ENCODE measurements at regions not wholly inside any gene's neighbourhood (a gene's known extent, or its start where the extent isn't known, plus 50 kb on each side); places are given as distances from the start of the nearest gene placed in this dataset.
"Not testable (repeated sequence)": the region's sequence is repeated elsewhere in the genome, so short reads cannot be mapped to it uniquely, and the experiment has no call there.

GRCh38 chr10:43928425-43928968 lies 279.8 kb upstream of the ZNF32 start:
- no peak for DNase-seq (ENCODE audit: low read depth)

DNA sequence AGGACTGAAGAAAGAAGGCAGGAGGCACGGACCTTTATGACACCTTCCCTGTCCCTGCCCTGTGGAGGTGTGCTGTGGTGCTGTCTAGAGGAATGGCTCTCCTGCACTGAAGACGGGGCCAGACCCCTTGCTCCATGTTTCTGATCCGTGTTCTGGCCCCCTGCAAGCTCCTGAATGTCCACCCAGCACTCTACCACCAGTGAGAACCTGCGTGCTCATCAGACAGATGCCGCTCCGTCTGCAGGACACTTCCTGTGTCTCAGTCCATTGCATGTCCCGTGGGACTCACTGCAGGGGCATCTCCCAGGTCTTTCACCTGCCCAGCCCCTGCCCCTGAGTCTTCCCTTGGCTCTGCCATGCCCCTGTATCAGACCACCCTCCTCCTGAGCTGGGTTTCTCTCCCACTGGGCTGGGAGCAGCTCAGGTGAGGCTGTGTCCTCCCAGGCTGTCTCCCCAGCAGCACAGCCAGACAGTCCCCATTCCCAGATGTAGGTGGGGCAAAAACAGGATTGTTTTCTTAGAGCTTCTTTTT lies 278.3 kb upstream of the ZNF32 start:
- no peak for DNase-seq (ENCODE audit: low read depth)

DNA sequence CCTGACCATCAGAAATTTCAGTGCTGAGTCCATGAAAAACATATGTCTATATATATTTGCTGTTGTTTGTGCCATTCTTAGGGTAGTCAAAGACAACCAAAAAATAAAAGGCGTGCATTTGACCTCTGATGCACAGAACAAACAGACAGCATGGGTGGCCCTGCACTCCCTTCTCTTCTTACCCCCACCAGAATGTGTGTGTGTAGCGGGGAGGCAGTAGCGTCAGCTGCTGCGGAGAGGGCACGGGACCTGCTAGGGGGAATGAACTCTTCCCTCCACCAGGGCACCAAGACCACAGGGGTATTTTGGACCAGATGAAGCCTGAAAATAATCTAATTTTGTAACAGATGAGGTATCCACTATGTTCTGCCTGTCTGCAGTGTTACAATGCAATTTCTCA lies 277.7 kb upstream of the ZNF32 start:
- DNase-seq (ENCODE audit: low read depth): no peak

DNA sequence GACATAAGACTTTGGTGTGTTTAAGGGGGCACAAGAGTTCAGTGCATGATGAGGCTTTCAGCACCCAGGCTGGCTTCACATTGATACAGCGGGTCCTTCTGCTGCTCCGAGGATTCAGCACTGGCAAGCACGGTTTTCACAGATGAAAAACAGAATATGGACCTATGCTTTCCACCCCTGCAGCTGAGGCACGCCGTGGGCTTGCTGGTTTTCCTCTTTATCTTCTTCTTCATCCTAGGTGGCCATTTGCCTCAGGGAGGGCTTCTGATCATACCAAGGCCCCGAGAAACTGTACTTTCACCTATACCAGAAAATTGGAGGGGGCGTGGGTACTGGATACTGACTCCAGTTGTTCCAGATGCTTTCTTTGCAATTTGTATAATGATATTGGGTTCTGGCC lies 277.1 kb upstream of the ZNF32 start:
- no peak for DNase-seq (ENCODE audit: low read depth)

- no peak for DNase-seq (ENCODE audit: low read depth)
Observed at GRCh38 chr10:43923328-43923727, 274.6 kb upstream of the ZNF32 start.

DNA sequence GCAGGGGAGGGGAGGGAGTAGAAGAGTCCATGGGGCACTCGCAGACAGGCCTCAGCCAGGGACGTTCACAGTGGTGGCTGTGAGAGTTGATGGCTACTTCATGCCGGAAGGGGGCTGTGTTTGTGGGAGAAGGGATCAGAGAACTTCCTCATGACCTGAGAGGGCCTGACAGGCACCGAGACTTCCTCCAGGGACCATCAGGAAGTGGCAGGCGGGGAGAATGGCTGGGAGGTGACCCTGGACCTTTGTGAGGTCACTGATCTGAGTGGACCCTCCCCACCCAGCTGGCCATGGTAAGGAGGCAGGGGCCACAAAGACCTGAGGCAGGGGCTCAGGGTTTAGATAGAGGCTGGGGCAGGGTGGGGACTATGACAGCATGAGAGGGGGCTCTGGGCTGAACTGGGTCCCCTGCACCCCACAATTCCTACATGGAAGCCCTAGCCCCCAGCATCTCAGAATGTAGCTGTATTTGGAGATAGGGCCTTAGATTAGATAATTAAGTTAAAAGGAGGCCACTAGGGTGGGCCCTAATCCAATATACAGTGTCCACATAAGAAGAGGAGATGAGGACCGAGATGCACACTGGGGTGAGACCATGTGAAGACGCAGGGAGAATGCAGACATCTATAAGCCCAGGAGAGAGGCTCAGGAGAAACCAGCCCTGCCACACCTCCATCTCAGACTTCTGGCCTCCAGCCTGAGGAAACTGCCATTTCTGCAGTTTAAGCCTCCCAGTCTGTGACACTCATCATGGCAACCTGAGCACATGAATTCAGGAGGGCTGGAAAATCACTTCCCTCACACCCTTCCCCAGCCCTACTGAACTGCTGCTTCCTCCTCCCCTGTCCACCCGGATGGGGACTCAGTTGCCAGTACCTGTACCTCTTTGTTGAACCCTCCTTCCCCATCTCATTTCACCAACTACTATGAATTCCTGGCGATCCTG lies 273.9 kb upstream of the ZNF32 start:
- no peak for DNase-seq (ENCODE audit: low read depth)

- no peak for DNase-seq (ENCODE audit: low read depth)
Observed at GRCh38 chr10:43921881-43922280, 273.2 kb upstream of the ZNF32 start.

GRCh38 chr10:43921478-43921877 lies 272.8 kb upstream of the ZNF32 start:
- DNase-seq (ENCODE audit: low read depth): no peak

DNA sequence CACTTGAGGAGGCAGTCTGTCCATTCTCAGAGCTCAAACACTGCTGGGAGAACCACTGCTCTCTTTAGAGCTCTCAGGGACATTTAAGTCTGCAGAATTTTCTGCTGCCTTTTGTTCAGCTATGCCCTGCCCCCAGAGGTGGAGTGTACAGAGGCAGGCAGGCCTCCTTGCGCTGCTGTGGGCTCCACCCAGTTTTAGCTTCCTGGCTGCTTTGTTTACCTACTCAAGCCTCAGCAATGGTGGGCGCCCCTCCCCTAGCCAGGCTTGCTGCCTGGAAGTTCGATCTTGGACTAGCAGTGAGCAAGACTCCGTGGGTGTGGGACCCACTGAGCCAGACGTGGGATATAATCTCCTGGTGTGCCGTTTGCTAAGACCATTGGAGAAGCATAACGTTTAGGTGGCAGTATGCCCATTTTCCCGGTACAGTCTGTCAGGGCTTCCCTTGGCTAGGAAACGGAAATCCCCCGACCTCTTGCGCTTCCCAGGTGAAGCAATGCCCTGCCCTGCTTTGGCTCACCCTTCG lies 271.6 kb upstream of the ZNF32 start:
- not testable (repeated sequence) for DNase-seq (ENCODE audit: low read depth)

GRCh38 chr10:43913676-43914235 lies 265.1 kb upstream of the ZNF32 start:
- no peak for DNase-seq (ENCODE audit: low read depth)

GRCh38 chr10:43912469-43912868 lies 263.8 kb upstream of the ZNF32 start:
- DNase-seq (ENCODE audit: low read depth): no peak

DNA sequence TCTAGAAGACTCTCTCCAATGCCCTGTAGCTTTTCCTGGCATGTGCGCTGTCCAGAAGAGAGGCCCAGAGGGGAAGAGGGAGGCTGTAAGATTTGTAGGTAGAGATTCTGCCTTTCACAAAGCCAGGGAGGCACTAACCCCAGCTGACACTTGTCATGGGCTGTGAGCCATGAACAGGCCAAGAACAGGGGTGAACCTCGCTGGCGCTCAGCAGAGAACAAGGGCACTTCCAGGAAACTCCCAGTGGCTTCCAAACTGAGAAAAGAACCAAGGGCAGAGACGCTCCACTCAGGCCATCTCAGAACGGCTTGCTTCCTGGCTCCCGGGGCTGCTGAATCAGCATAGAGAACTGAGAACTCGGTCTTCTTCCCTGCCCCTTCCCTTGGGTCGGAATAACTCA lies 257.8 kb upstream of the ZNF32 start:
- DNase-seq (ENCODE audit: low read depth): no peak

- no peak for DNase-seq (ENCODE audit: low read depth)
Observed at GRCh38 chr10:43905512-43906236, 257.0 kb upstream of the ZNF32 start.

DNA sequence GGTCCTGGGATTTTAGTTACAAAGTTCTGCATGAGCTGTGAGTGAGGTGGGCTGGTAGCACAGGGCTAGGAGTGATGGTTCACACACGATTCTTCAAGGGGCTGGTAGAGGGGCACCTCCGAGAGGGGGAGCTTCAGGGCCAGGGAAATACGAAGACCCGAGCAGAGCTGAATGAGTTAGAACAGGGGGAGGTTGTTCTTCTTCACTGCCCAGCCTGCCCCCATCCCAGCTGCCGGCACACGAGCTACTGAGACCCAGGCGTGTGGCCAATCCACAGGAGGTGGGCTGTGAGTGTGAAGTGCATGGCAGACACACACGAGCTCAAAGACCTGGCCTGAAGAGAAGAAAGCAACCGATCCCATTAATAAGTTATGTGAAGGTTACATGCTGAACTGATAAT lies 256.2 kb upstream of the ZNF32 start:
- DNase-seq (ENCODE audit: low read depth): no peak

GRCh38 chr10:43904301-43904700 lies 255.6 kb upstream of the ZNF32 start:
- no peak for DNase-seq (ENCODE audit: low read depth)

GRCh38 chr10:43903451-43903850 lies 254.8 kb upstream of the ZNF32 start:
- DNase-seq (ENCODE audit: low read depth): no peak

DNA sequence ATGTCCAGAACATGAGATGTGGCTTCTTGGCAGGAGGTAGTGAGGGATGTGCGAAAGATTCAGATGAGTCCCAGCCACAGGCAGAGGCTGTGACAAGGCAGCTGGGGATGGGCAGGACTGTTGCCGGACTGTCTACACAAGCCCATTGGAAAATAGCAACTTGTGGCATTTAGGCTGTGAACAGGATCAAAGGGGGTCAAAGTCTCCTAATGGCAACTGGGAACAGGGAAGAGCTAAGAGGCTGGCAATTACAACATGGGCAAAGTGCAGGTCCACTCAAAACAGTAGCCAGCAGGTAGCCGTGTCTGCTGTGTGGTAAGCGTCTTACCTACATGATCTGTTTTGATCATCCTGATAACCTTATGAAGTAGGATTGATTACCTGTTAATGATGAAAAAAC lies 254.2 kb upstream of the ZNF32 start:
- no peak for DNase-seq (ENCODE audit: low read depth)

DNA sequence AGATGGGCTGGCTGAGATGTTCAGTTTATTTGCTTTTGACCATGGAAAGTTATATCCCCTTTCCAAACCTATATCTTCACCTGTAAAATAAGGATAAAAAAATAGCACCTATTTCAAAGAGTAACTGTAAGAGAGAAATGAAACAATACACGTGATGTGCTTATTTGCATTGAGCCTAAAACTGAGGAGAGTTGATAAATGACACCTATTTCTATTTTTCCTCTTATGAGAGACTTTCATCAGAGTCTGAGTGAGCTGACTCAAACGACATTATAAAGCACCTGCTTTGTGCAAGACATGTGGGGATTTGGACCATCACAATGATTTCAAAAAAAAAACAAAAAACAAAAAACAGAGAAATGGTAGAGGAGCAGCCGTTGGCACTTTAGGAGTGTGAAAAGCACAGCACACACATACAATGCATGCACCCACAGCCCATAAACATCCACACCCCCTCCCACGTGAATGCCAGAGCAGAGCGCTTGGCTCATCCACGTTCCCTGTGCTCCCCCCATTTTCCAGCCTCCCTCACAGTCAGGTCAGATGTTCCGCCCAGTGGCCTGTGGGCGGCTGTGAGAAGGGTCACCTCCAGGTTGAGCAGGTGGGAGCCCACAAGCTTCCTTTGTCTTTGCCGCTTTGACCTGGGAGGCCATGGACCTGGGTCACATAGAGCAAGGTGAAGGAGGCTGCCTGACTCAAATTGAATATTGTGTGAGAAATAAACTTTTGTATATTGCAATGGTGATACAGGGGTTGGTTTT lies 253.2 kb upstream of the ZNF32 start:
- no peak for DNase-seq (ENCODE audit: low read depth)

GRCh38 chr10:43901302-43901701 lies 252.6 kb upstream of the ZNF32 start:
- DNase-seq (ENCODE audit: low read depth): no peak

DNA sequence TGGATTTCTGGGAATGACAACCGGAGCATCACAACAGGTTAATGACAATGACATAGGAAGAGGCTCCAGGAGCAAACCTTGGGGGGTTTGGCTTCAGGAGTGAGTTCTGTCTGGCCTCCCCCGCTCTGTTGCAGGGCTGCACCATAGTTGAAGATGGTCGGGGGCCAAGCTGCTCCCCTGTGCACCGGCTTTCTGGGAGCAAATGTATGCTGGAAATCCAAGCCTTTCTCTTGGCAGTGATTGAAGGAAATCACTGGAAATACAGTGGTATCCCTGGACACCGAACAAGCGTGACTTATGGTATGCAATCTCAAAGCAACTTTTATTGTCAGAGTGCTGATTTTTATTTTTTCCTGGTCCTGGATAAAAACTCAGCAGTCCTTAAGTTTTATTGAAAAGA lies 251.9 kb upstream of the ZNF32 start:
- DNase-seq (ENCODE audit: low read depth): no peak

DNA sequence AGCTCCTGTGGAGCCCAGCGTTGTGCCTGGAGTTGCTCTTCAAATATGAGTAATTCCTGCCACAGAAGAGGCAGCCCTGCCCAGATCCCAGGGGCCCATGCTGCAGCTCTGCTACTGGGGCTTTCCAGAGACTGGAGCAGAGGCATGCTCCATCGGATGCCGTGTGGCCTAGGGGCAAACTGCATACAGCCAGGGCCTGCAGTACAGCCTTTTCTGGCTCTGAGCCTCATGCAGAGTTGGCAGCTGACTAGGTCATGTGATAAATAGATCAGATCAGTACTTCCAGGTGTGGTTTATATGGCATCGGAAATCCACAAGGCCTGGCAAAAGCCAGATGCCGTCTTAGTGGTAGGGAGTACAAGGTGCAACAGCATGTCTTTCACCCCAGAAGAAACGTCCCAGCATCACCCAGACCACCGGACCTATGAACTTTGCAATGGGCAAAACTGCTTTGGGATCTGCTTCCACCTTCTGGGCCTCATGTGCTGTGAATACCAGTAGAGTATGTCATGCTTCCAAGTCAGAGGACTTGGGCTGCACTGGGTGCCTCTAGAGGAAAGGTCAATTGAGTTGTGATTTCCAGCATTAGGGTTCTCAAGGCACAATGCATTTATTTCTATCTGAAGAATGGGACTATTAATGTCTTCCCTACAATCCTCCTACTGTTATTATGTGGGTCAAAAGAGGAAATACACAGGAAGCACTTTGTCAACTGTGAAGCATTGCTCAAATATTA lies 250.7 kb upstream of the ZNF32 start:
- DNase-seq (ENCODE audit: low read depth): no peak
